GM21825 (cell line): ENCODE measurements at regions not wholly inside any gene's neighbourhood (a gene's known extent, or its start where the extent isn't known, plus 50 kb on each side); places are given as distances from the start of the nearest gene placed in this dataset.
"Not testable (repeated sequence)": the region's sequence is repeated elsewhere in the genome, so short reads cannot be mapped to it uniquely, and the experiment has no call there.

Experiments
- ATAC-seq: cut with Tn5 transposase; IDR thresholded peaks from one replicate; pipeline ENCODE4 v1.9.1; 2021; ENCODE audit warnings: mild to moderate bottlenecking, moderate library complexity; ENCODE audit not compliant: unreplicated experiment

DNA sequence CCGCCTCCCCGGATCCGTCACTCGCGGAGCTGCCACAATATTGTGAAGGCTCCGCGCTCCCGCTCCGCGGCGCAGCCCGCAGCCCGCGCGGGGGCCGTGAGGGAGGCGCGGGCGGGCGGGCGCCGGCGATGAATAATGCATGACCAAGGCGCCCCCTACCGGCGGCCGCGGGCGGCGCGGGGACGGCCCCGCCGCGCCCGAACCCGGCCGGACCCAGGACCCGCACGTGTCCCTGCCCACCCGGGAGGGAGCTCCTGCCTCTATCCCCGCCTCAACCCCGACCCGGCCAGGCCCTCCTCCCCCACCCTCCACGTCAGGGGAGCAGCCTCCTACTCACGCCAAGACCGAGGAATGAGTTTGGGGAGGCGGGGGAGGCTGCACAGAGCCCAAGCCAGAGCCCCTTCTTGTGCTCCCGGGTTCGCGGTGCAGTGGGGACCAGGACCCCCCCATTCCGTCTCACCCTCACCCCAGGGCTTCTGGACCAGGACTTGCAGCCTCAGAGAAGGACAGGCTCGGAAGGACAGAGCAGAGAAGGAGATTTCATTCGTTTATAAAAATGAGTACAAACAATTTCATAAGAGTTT is 70.8 kb upstream of the CASZ1 start:
- ATAC-seq, result no peak

DNA sequence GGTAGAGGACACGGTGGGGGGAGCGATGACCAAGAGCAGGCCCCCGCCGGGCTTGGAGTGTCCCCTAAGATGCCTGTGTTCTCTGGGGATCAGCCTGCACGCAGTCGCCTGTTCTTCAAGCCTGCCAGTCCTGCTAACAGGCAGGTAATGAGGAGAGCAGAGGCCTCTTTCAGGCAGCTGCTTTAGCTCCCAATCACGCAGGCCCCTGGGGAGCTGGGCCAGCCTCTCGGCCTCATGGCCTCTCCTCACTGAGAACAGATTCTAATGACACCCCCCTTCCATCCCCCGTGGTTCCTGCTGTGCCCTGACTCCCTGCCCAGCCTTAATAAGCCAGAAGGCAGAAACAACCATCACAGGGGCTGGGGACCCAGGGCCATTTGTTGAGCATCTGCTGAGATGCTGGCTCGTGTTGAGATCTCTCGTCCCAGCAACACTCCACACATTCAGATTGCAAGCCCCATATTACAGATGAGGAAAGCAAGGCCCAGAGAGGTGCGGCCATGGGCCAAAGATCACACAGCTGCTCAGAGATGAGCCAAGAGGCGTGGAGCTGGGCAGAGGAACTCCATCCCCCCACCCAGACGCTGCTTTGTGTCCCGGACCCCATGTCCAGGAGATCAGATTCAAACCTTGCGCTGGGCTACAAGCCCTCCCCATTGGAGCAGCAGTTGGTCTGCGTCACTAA is 71.6 kb upstream of the CASZ1 start:
- ATAC-seq, result no peak

DNA sequence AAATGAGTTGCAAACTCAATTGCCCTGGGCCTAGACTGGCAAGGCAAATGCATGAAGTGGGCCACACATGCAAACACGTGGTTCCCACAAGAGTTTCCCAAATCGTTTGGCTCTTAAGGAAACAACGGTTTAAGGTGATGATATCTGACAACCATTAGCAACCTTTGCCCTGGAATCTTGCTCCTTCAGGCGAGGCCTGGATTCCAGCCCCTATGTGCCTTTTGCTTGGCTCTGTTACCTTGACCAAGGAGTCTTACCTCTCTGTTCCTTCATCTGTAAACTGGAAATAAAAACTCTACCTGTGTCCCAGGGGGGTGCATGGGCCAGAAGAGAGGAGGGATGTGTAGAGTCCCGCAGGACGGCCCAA is 72.1 kb upstream of the CASZ1 start:
- ATAC-seq, result no peak

- no peak for ATAC-seq
These were observed 73.5 kb upstream of the CASZ1 start for GRCh38 chr1:10869933-10870332.

- no peak for ATAC-seq
These were observed 74.1 kb upstream of the CASZ1 start for GRCh38 chr1:10870493-10871096.

DNA sequence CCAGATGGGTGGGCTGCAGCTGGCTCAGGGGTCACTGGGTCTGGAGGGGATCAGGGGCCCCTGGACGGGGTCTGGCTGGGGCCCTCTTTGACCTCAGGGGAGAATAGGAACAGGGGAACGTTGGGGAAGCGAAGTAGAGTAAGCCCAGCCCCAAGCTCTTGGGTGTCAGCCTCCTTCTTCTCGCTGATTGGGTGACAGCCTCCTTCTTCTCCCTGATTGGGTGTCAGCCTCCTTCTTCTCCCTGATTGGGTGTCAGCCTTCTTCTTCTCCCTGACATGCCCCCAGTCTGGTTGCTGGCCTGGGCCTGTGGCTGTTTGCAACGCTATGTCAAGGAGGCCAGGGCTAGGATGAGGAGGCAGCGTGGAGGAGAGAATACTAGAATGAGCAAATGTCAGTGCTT is 76.7 kb upstream of the CASZ1 start:
- no peak for ATAC-seq

GRCh38 chr1:10874351-10874750 is 77.9 kb upstream of the CASZ1 start:
- no peak for ATAC-seq

DNA sequence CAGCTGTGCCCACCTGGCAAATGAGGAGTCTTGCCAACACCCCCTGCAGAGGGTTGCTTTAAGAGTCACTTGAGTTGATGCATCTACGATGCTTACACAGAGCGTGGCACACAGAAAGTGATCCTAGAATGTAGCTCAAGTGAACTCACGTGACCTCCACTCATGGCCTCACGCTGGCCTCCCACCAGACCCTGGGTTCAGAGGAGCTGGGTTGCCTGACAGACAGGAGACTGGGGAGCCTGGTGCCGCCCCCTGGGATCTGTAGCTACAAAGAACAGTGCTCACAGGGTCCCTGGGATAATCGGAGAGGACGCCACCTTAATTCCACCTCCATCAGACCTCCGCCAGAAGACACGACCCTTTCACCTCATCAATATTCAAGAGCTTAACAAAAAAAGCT is 81.4 kb upstream of the CASZ1 start:
- ATAC-seq, result no peak

- ATAC-seq, result no peak
These were observed 82.0 kb upstream of the CASZ1 start for GRCh38 chr1:10878469-10878868.

GRCh38 chr1:10880063-10880462 is 83.6 kb upstream of the CASZ1 start:
- no peak for ATAC-seq

- ATAC-seq, result no peak
These were observed 84.6 kb upstream of the CASZ1 start for GRCh38 chr1:10881046-10881445.

DNA sequence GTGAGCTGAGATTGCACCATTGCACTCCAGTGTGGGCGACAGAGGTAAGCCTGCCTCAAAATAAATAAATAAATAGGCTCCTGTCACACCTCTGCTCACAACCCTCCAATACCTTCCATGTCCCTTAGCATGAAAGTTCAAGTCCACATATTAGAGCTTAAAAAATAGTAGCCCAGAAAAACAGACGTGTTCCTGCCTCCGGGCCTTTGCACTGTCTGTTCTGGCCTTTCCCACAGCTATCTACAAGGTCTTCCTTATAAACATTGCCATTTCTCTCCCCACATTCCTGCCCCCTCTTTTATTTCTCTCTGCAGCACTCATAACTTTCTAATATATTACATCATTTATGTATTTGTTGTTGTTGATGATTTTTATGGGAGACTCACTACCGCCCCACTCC is 85.6 kb upstream of the CASZ1 start:
- ATAC-seq, result no peak

GRCh38 chr1:10887032-10887431 is 90.6 kb upstream of the CASZ1 start:
- not testable (repeated sequence) for ATAC-seq

- no peak for ATAC-seq
These were observed 91.8 kb upstream of the CASZ1 start for GRCh38 chr1:10888291-10888690.

DNA sequence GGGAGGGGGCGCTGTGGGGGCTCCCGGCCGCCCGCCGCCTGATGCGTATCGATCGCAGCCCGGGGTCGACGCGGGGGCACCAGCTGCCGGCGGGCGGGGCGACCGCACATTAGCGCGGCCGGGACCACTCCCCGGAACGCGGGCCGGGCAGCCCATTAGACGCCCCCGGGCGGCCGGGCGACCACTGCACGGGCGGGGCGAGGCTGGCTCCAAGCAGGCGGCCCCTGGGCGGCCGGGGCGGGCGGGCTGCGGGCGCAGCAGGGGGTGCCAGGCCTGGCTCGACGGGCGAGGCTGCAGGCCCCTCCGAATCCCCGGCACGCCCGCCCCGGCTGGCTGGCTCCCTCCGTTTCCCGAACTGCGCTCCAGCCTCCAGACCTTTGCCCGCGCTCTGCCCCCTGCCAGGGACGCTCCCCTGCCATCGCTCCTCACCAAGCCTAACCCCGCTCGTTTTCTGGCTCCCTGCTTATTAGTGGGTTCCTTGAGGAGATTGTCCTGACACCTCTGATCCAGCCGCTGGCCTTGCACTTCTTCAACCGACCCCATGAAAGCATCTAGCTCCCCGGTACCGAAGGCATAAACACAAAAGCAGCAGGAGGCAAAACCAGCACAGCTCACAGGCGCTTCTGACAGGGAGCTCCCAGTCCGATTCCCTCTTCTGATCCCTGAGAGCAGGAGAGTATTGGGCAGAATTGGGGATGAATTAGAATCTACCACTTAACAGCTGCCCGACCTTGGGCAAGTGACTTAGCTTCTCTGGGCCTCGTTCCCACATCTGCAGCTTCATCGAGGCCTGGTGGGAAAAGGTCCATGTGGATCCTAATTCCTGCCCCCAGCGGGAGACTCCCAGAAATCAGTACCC is 92.6 kb upstream of the CASZ1 start:
- no peak for ATAC-seq

DNA sequence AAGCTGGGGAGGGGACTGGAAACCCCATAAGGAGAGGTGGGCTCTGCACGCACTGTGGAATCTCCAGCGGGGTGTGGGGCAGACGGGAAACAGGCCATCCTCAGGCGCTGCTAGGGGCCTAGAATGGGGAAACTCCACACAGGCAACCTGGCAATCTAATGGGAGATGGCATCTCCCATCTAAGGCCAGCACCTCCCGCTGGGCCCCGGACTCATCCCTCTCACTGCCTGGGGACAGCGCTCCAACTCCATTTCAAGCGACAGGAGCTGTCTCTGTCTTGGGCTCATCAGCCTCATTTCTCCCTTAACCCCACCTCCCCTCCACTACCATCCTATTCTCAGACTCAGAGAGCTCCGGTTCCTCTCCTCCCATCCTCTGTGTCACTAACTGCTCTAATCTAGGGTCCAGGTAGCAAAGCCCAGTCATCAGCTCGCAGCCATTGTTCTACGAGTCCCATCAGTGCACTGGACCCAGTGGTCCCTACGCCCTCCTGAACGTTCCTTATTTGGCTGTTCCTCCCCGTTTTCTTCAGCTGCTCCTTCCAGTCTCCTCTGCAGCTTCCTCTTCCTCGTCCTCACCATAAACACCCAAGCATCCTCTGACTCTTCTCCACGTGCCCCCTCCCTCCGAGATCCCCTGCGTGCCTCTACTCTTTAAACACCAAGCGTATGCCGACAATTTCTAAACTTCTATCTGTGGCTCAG is 93.4 kb upstream of the CASZ1 start:
- no peak for ATAC-seq

- ATAC-seq, result no peak
These were observed 94.1 kb upstream of the CASZ1 start for GRCh38 chr1:10890491-10891071.

DNA sequence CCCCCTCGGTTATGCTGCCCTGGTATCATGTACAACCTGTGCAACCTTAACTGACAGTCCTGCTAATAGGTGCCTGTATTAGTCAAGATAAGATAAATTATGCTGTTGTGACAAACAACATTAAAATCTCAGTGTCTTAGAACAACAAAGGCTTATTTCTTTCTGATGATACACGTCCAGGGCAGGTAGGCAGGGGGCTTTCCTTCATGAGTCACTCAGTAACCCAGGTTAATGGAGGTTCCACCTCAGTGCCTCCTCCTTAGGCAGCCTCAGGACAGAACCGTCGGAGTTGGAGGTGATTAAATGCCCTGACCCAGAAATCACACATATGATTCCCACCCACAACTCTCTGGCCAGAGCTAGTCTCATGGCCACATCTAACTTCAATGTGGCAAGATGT is 94.6 kb upstream of the CASZ1 start:
- no peak for ATAC-seq

DNA sequence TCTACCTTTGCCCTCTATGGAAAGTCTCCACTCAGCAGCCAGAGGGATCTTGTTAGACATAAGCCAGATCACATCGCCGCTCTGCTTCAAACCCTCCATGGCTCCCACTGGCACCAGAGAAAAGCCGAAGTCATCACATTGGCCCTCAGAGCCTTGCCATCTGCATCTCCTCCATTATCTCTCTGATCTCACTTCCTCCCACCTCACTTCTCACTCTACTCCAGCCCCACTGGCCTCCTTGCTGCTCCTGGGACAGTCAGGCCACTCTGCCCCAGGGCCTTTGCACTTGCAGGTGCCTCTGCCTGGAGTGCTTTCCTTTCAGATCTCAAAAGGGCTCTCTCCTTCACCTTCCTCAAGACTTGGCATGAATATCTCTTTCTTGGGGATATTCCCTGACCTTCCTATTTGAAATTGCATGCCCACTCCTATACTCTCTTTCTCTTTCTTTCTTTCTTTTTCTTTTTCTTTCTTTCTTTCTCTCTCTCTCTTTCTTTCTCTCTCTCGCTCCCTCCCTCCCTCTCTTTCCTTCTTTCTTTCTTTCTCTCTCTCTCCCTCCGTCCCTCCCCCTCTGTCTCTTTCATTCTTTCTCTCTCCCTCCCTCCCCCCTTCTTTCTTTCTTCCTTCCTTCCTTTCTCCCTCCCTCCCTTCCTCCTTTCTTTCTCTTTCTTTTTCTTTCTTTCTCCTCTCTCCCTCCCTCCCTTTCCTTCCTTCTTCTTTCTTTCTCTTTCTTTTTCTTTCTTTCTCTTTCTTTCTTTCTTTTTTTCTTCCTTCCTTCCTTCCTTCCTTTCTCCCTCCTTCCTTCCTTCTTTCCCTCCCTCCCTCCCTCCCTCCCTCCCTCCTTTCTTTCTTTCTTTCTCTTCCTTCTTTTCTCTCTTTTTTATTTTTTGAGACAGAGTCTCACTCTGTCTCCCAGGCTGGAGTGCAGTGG is 96.0 kb upstream of the CASZ1 start:
- ATAC-seq, result no peak

DNA sequence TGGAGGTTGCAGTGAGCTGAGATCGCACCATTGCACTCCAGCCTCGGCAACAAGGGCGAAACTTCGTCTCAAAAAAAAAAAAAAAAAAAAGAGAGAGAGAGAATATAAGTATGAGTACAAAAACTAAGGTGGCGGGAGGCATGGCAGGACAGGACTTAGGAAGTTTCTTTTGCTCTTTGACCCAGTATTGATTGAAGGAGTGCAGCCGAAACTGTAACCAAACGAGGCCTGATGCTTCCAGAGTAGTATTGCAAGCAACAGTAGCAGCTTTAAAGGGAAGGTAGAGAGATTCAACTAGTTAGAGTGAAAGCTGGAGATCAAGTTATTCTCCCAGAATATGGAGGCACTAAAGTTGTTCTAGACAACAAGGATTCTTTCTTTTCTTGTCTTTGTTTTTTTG is 99.2 kb upstream of the CASZ1 start:
- ATAC-seq, result no peak
